HG02642 (cell line): ENCODE measurements at regions not wholly inside any gene's neighbourhood (a gene's known extent, or its start where the extent isn't known, plus 50 kb on each side); places are given as distances from the start of the nearest gene placed in this dataset.
"Not testable (repeated sequence)": the region's sequence is repeated elsewhere in the genome, so short reads cannot be mapped to it uniquely, and the experiment has no call there.

Experiments
- ATAC-seq: cut with Tn5 transposase; IDR thresholded peaks from one replicate; pipeline ENCODE4 v1.9.1; 2021; ENCODE audit warnings: mild to moderate bottlenecking; ENCODE audit not compliant: unreplicated experiment, poor library complexity

- ATAC-seq, result no peak
Measured at GRCh38 chr17:72461757-72462156, 340.9 kb downstream of the SOX9 start.

GRCh38 chr17:72462407-72462806 is 341.6 kb downstream of the SOX9 start:
- ATAC-seq, result no peak

- no peak for ATAC-seq
Measured at GRCh38 chr17:72462814-72463213, 342.0 kb downstream of the SOX9 start.

GRCh38 chr17:72463287-72464102 is 342.7 kb downstream of the SOX9 start:
- ATAC-seq, result no peak

GRCh38 chr17:72464221-72464620 is 343.4 kb downstream of the SOX9 start:
- ATAC-seq, result not testable (repeated sequence)

GRCh38 chr17:72465191-72466024 is 344.6 kb downstream of the SOX9 start:
- peak; percentile 45 for ATAC-seq

GRCh38 chr17:72466199-72466598 is 345.4 kb downstream of the SOX9 start:
- peak; percentile 72 for ATAC-seq

- no peak for ATAC-seq
Measured at GRCh38 chr17:72466606-72467005, 345.8 kb downstream of the SOX9 start.

- ATAC-seq, result no peak
Measured at GRCh38 chr17:72467841-72468653, 347.2 kb downstream of the SOX9 start.

GRCh38 chr17:72468841-72469240 is 348.0 kb downstream of the SOX9 start:
- no peak for ATAC-seq

GRCh38 chr17:72470121-72470705 is 349.4 kb downstream of the SOX9 start:
- no peak for ATAC-seq

GRCh38 chr17:72470734-72471133 is 349.9 kb downstream of the SOX9 start:
- no peak for ATAC-seq

- ATAC-seq, result no peak
Measured at GRCh38 chr17:72471296-72471695, 350.5 kb downstream of the SOX9 start.

- ATAC-seq, result no peak
Measured at GRCh38 chr17:72472106-72472505, 351.3 kb downstream of the SOX9 start.

GRCh38 chr17:72472853-72473390 is 352.1 kb downstream of the SOX9 start:
- ATAC-seq, result not testable (repeated sequence)

- no peak for ATAC-seq
Measured at GRCh38 chr17:72474243-72474642, 353.4 kb downstream of the SOX9 start.

- ATAC-seq, result no peak
Measured at GRCh38 chr17:72474719-72475477, 354.1 kb downstream of the SOX9 start.

- no peak for ATAC-seq
Measured at GRCh38 chr17:72476134-72476533, 355.3 kb downstream of the SOX9 start.

GRCh38 chr17:72476575-72476986 is 355.8 kb downstream of the SOX9 start:
- ATAC-seq, result no peak
